NCI-H524 treated with DMSO at 0.1 percent for 48 hours (cell line): ENCODE measurements at regions not wholly inside any gene's neighbourhood (a gene's known extent, or its start where the extent isn't known, plus 50 kb on each side); places are given as distances from the start of the nearest gene placed in this dataset.

Experiments
- DNase-seq: peaks from one replicate; lab custom pipeline; 2025; lab: John Stamatoyannopoulos, UW

DNA sequence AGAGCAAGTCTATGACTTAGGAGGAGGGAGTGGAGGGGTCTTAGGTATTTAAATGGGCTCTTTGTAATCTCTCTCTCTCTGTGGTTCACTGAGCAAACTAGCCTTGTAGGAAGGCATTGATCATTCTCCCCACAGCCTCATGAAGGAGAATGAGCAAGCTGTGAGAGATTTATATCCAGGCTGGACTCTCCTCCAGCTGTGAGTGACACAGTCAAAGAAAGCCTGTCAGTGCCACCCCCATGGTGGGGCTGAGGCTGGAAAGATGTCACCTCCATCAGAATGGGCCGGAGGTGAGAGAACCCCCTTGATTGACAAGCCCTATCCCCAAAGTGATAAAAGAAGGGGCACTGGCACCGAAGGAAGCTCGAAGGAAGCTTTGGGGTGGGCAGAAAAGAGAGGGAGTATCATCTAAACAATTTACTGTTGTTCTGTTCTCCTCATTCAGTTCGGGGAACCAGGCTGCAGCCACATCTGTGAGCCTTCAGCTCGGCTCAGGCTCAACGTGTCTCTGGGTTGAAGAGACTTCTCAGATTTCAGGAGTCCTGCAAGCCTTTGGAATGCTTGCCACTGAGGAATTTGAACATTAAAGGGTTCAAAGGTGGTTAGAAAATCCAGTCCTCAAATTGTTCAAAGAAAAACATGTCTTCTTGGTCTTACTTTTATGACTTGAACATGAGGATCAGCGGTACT is 538.2 kb upstream of the ZNF462 start:
- DNase-seq = no peak

DNA sequence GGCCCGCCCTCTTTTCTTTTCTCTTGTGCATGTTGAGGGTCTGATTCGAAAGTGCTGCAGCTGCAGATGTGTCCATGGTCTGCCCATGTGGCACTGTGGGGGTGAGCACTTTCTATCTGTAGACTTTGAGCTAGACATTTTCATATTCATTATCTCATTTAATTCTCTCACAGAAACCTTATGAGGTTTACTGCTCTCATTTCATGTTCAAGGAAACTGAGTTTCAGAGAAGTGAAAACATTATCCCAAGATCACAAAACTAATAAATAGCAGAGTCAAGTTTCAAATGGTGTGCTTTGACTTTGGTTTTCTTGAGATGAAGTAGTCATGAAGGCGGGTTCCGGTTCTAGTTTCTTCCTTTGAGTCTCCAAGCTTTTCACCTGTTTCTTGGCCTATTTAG is 536.5 kb upstream of the ZNF462 start:
- no peak for DNase-seq

GRCh38 chr9:106333481-106333880 is 529.5 kb upstream of the ZNF462 start:
- peak; percentile 96 for DNase-seq

- peak; percentile 76 for DNase-seq
These were observed 528.9 kb upstream of the ZNF462 start for GRCh38 chr9:106334081-106334480.

DNA sequence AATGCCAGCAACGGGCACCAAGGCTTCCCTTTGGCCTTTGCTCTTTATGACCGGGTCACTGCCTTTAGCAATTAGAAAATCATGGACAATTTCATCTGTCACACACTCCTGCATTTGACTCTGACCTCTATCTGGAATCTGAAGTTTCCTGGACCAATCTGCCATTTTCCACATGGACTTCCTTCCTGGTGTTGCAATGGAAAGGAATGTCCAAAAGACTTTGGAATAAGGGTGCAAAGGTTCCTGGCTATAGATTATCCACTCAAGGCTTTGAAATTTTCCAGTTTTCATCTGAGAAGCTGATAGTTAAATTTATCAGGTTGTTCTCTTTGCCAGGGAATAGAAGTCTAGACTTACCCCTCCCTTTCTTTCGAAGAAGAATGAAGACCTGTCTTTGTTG is 523.1 kb upstream of the ZNF462 start:
- DNase-seq = no peak

DNA sequence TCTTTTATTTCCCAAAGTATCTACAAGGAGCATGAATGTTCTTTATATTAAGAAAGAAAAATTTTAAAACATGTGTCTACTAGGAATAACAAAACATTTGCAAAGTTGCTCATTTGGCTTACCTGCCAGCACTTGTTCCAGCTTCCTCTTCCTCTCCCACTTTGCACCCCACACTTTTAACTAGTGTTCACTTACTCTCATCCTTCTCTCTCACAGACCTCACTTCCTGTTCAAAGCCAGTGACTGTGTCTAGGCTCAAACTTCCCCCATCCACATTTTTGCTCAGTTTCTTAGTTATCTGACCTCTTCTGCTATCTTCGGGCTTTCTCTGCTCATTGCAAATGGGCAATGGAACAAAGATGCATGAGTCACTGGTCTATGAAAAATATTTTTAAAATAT is 512.2 kb upstream of the ZNF462 start:
- no peak for DNase-seq

- no peak for DNase-seq
These were observed 506.0 kb upstream of the ZNF462 start for GRCh38 chr9:106356924-106357323.

DNA sequence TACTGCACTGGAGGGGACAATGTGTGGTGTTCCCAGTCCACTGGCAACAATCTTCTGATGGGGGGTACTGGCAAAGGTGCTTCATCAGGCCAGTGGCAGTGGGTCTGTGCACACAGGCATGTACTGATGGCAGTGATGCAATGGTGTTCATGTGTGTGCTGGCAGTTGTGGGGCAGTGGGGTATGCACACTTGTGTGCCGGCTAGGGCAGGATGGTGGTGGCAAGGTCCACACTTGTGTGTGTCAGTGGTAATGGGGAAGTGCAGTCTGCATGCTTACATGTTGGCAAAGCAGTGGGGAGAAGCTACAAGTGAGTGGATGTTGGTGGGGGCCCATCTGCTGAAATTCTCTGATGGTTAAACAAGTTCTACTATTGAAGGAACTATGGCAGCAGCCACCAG is 504.6 kb upstream of the ZNF462 start:
- DNase-seq = no peak

DNA sequence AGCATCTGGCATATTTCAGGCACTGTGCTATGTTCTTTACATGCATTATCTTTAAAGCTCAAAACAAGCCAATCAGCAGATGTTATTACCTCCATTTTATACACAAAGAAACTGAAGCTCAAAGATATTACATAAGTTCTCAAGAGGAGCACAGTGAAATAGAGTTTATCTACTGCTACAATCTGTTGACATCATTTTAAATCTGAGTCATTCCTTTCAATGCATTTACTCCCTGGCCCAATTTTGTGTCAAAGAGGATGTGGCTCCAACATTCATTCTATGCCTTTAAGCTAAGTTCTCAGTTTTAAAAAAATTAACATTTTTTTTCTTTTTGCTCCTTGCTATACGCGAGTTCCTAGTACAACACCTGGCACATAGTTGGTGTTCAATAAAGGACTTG is 486.3 kb upstream of the ZNF462 start:
- DNase-seq = no peak

- peak; percentile 32 for DNase-seq
These were observed 479.9 kb upstream of the ZNF462 start for GRCh38 chr9:106383072-106383471.

DNA sequence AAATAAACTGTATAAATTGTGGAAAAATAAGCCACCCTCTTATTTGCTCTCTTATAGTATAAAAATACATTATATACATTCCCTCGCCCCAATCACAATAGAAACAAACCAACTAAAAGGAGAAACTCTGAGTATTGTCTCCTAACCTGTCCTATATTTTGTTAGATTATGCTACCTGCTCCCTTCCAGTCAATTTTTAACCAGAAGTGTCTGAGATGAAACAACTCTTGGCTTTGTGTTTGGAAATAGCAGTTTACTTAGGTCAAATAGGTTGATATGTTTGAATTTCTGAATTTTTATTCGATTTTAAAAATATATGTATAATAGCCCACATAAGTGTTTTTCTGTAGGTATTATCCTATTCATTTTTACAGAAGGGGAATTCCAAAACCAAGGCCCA is 475.0 kb upstream of the ZNF462 start:
- no peak for DNase-seq

- DNase-seq = no peak
These were observed 469.7 kb upstream of the ZNF462 start for GRCh38 chr9:106393226-106393625.

DNA sequence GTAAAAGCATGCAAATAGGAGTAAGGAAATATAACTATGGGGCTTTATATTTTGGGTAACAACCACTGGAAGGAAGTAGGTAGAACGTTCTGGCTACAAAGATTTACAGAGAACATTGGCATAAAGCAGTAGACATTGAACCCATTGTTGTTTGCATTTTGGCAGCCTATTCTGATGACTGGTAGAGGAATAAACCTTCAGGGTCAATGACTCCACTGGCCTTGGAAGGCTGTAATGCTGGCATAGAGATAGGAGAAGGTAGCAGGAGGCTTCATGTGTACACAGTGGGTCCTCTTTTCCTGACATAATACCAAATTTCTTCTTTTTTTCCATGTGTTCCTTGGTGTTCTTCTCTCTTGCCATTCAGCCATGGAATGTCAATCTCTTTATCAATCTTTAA is 462.8 kb upstream of the ZNF462 start:
- DNase-seq = no peak

DNA sequence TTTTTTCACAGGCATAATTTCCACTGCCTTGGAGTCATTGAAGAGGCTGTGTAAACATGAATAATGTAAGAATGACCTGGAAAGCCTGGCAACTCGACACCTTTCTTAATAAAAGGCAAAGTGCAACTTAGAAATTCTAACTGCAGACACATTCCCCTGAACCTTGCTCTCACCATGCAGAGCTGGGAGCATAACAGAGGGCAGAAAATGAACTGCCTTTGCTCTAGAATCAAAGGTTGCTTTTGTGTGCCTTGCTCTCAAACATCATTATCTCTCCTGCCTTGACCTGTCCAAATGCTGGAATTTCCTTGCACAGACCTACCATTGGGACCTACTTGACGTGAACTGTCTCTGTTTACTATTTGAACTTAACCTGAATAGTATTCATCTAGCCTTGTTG is 462.0 kb upstream of the ZNF462 start:
- no peak for DNase-seq

DNA sequence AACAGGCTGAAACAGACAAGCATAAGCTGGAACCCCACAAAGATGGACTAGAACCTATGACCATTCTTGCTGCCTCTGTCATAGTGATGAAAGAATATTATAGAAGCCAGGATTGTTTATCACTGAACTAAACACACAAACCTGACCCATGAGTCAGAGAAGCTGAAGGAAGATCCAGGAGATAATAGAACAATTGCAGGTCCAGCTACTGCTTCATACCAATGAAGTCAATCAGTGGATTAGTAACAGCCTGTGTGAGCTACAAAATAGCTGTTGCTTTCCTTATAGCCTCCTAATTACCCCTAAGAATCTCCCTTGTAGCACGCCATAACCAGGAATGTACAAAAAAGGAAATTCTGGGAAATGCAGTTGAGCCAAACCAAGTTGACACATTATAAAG is 459.9 kb upstream of the ZNF462 start:
- DNase-seq = no peak

- DNase-seq = no peak
These were observed 458.8 kb upstream of the ZNF462 start for GRCh38 chr9:106404137-106404536.

DNA sequence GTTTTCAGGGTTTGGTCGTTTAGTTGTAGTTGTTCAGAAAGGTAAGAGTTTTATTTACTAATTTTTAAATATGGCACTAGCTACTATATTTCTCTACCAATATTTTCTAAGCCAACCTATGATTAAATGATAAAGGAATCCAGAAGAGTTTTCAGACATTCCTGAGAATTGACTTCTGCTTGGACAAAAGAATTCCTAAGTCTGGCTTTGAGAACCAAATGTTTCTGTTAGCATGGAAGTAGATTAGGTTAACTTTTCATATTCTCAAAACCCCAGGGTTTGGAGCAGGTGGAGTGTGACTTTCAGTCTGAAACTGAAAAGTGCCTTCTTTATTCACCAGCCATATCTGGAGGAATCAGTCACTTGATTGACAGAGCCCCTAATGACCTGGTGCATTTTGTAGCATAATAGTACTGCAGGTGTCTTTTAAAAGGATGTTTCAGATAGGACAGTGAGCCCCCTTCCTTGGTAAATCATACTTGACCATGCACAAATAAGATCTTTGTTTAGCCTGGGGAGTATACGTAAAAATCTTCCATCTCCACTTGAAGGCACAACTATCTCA is 457.0 kb upstream of the ZNF462 start:
- DNase-seq = no peak

- peak; percentile 56 for DNase-seq
These were observed 448.9 kb upstream of the ZNF462 start for GRCh38 chr9:106414042-106414441.

DNA sequence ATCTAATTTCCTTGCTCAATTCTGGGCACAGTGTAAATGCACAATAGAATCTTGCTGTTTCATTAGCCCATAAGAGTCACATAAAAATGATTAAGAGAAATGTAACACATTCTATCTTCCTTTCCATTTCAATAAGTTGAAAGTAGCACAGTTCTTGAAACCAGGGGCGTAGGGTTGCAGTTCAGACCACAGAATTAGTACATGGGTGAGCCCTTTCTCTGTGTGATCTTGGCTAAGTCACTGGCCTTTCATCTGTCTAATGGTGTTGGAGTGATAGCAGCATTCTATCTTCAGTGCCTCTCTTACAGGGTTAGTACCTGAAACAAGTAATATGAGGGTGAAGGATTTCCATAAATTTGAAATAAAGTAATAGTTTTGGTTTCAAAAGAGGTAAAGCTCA is 445.3 kb upstream of the ZNF462 start:
- DNase-seq = no peak

GRCh38 chr9:106419829-106420228 is 443.1 kb upstream of the ZNF462 start:
- DNase-seq = no peak

DNA sequence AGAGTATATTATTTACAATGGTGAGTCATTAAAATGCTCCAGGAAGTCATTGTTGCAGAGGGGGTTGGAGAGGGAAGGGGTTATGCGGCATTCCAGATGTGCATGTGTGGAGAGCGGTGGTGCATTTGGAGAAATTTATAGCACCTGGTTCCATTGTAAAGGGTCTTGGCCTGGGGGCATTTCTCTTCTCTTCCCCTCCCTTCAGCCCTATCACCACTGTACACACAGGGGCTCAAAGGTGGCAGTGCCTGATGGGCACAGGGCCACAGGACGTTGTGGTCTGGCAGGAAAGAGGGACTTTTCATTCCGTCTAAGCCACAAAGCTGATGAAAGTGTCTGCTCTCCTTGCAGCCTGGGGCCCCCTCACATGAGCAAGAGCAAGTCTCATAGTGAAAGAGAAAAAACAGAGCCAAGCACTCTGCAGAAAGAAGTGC is 442.4 kb upstream of the ZNF462 start:
- DNase-seq = no peak

DNA sequence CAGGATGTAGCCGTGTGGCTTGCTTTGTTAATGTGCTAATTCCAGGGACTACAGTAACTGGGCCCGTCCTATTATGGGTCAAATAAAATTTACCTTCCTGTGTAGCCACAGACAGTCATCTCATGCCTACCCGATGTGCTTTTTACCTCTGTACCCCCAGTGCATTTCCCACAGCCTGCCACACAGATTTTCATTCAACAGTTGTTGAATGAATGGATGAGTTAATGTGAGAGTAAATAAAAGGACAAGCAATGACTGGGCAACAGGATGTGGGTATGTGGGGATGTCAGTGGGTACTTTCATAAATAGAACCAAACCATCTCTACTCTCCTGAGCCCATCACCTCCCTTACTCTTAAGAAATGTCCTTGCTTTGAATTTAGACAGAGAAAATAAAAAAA is 441.2 kb upstream of the ZNF462 start:
- DNase-seq = no peak

DNA sequence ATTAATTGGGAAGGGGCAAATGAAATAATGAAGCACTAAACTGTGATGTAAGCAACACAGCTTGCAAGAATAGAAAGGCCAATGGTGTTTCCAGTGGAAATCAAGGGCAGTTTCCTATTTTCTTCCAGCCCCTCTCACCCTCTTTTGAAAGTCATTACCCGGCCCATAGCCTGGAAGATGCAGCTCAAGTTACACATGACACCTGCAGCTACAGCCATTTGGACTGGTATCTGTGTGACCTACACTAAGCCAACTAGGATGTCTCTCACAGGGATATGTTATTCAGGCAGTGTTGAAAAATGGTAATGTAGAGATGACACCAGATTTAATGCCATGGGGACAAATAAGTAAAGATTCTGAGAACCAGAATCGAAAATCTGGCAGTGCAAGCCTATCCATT is 439.4 kb upstream of the ZNF462 start:
- DNase-seq = peak; percentile 23

- no peak for DNase-seq
These were observed 430.3 kb upstream of the ZNF462 start for GRCh38 chr9:106432631-106433030.
